Head of caudate nucleus (tissue), 42 donors: ENCODE measurements at regions not wholly inside any gene's neighbourhood (a gene's known extent, or its start where the extent isn't known, plus 50 kb on each side); places are given as distances from the start of the nearest gene placed in this dataset.
"Not testable (repeated sequence)": the region's sequence is repeated elsewhere in the genome, so short reads cannot be mapped to it uniquely, and the experiment has no call there.

Experiments used
- DNase-seq, 42 donors: peaks; one replicate each; pipeline versions ENCODE4 v3.0.0 to v3.0.0-alpha.2; 2020 to 2021; ENCODE audit warnings: mixed read lengths in 7 of 42
- intact Hi-C: fragments of 100-400 bp; cut with DNase I; formaldehyde crosslinking; loops from one replicate; pipeline ENCODE4 v1.15.0; 2022

GRCh38 chrX:56343219-56343618 is 111.1 kb downstream of the KLF8 start:
- intact Hi-C loops: no loop called here
- DNase-seq: no peak

DNA sequence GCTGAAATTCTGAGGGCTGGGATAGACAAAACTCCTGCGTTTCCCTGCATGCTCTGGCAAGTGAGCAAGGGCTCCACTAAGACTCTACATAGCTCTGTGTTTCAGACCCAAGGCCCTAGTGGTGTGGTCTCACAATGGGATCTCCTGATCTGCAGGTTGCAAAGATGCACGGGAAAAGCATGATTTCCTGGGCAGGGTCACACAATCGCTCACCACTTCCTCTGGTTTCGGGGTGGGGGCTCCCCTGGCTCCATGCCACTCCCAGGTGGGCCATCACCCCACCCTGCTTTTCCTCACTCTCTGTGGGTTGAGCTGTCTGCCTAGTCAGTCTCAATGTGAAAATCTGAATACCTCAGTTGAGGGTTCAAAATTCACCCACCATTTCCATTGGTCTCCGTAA is 111.5 kb downstream of the KLF8 start:
- no peak for DNase-seq
- intact Hi-C loops: no loop called here

DNA sequence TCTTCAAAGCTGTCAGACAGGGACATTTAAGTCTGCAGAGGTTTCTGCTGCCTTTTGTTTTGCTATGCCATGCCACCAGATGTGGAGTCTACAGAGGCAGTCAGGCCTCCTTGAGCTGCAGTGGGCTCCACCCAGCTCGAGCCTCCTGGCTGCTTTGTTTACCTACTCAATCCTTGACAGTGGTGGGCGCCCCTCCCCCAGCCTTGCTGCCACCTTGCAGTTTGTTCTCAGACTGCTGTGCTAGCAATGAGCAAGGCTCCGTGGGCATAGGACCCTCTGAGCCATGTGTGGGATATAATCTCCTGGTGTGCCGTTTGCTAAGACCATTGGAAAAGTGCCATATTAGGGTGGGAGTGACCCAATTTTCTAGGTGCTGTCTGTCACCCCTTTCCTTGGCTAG is 126.0 kb downstream of the KLF8 start:
- intact Hi-C loops, DNase-seq: not testable (repeated sequence)

GRCh38 chrX:56365171-56365570 is 133.0 kb downstream of the KLF8 start:
- DNase-seq, intact Hi-C loops: not testable (repeated sequence)

DNA sequence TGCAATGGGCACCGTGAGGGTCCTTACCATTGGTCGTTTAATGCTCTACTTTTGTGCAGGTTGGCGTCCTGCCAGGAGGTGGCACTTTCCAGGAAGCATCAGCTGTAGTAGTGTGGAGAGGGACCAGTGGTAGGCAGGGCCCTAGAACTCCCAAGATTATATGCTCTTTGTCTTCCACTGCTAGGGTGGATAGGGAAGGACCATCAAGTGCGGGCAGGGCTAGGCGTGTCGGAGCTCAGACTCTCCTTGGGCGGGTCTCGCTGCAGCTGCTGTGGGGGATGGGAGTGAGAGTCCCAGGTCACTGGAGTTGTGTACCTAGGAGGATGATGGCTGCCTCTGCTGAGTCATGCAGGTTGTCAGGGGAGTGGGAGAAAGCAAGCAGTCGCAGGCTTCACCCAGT is 134.7 kb downstream of the KLF8 start:
- no peak for DNase-seq

GRCh38 chrX:56368962-56369361 is 136.8 kb downstream of the KLF8 start:
- intact Hi-C loops: no loop called here
- no peak for DNase-seq

More for the DNA sequence above, 134.7 kb downstream of the KLF8 start:
- intact Hi-C loops: no loop called here

DNA sequence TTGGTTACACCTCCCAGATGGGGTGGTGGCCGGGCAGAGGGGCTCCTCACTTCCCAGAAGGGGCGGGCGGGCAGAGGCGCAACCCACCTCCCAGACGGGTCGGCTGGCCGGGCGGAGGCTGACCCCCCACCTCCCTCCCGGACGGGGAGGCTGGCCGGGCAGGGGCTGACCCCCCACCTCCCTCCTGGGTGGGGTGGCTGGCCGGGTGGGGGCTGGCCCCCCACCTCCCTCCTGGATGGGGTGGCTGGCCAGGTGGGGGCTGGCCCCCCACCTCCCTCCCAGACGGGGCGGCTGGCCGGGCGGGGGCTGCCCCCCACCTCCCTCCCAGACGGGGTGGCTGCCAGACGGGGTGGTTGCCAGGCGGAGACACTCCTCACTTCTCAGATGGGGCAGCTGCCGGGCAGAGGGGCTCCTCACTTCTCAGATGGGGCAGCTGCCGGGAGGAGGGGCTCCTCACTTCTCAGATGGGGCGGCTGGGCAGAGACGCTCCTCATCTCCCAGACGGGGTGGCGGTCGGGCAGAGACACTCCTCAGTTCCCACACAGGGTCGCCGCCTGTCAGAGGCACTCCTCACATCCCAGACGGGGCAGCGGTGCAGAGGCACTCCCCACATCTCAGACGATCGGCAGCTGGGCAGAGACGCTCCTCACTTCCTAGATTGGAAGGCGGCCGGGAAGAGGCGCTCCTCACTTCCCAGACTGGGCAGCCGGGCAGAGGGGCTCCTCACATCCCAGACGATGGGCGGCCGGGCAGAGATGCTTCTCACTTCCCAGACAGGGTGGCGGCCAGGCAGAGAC is 148.0 kb downstream of the KLF8 start:
- intact Hi-C loops, DNase-seq: not testable (repeated sequence)

- DNase-seq: no peak
- intact Hi-C loops: no loop called here
These were observed 150.1 kb downstream of the KLF8 start for GRCh38 chrX:56382278-56382677.

DNA sequence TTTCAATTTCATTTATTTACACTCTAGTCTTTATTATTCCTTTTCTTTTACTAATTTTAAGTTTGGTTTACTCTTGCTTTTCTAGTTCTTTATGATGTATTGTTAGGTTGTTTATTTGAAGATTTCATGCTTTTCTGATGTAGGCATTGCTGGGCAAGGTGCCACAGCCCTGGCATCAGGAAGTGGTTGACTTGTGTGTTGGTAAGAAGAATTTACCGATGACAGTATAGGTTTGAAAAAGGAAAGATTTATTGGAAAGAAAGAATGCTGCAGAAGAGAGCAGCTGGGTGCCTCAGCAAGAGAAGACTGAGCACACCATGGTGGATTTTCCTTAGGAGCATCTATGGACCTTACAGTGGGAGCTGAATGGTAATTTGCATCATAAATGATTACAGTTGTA is 153.2 kb downstream of the KLF8 start:
- intact Hi-C loops: no loop called here
- no peak for DNase-seq

GRCh38 chrX:56385960-56386359 is 153.8 kb downstream of the KLF8 start:
- intact Hi-C loops: no loop called here
- no peak for DNase-seq

GRCh38 chrX:56397636-56398035 is 165.5 kb downstream of the KLF8 start:
- intact Hi-C loops: no loop called here

DNA sequence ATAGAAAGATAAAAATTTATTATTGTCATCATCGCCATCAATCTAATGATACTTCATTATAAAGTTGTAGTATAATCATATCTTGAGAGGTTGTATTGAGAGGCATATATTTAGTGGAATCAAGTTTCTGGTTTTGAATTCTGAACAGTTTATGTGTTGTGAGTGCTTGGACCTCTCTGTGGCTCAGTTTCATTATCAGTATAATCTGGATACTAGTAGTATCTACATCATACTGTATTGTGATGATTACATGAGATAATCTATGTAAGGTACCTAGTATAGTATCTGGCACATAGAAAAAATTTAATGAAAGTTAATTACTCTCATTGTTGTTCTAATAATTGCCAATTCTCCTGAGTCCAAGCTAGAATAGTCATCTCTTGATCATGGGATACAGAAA is 161.2 kb upstream of the UBQLN2 start:
- intact Hi-C loops: no loop called here
- DNase-seq: no peak

More at GRCh38 chrX:56397636-56398035, 165.5 kb downstream of the KLF8 start:
- DNase-seq: no peak

- DNase-seq: no peak
- intact Hi-C loops: no loop called here
These were observed 133.8 kb upstream of the UBQLN2 start for GRCh38 chrX:56429581-56429980.

- intact Hi-C loops, DNase-seq: not testable (repeated sequence)
These were observed 111.4 kb upstream of the UBQLN2 start for GRCh38 chrX:56451981-56452380.

DNA sequence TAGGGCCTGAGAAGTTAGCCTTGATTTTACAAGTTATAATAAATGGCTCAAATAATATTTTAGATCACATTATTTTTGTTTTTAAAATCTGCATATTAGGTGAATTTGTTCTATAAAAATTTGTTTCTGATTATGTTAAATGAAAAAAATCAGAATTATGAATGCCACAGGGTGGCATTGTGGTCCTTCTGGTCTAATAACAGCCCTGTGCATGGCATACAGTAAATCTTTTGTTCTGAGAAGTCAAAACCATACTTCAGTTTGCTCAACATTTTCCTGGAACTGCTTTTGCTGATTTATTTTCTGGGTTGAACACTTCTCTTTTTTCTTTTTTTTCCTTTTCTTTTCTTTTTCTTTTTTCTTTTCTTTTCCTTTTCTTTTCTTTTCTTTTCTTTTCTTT is 101.0 kb upstream of the UBQLN2 start:
- peak in 1 of 42 donors; percentile 21 for DNase-seq
- intact Hi-C loops: no loop called here

DNA sequence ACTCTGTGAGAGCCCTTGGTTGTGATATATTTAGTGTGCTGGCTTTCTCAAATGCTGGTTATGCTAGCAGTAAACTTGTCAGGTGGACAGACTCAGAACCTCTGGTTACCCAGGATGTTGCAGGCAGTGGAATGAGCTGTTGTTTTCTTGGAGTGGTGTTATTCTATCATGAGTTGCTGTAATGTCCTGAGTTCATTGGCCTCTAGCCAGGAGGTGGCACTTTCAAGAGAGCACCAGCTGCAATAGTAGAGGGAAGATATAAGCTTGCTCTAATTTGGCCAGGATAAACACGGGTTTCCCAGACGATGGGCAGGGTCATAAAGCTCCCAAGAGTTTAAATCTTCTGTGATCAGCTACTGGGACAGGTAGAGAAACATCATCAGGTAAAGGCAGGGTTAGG is 95.0 kb upstream of the UBQLN2 start:
- DNase-seq: no peak
- intact Hi-C loops: no loop called here

GRCh38 chrX:56494923-56495322 is 68.5 kb upstream of the UBQLN2 start:
- intact Hi-C loops, DNase-seq: not testable (repeated sequence)

- intact Hi-C loops: no loop called here
- no peak for DNase-seq
These were observed 64.7 kb upstream of the UBQLN2 start for GRCh38 chrX:56498756-56499155.

GRCh38 chrX:56499372-56499771 is 64.1 kb upstream of the UBQLN2 start:
- intact Hi-C loops: no loop called here
- DNase-seq: no peak

DNA sequence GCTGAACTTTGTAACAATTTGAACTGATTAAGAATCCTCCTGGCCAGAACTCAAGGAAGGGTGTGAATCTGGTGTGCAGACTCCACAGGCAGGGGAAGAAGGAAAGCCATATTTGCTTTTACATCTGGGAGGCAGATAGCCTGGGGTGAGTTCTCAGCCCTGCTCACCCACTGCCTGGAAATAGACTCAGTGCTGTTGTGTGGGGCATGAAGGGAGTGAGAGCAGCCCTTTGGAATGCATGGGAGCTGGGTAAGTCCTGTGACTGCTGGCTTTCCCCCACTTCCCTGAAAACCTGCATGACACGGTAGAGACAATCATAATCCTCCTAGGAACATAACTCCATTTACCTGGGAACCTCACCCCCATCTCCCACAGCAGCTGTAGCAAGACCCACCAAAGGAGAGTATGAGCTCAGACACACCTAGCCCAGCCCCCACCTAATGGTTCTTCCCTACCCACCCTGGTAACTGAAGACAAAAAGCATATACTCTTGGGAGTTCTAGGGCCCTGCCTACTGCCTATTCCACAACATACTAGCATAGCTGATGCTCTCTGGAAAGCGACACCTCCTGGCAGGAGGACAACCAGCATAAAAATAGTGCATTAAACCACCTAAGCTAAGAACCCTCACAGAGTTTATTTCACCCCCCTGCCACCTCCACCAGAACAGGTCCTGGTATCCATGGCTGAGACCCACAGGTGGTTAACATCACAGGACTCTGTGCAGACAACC is 59.3 kb upstream of the UBQLN2 start:
- DNase-seq: no peak
- intact Hi-C loops: no loop called here

- no peak for DNase-seq
- intact Hi-C loops: no loop called here
These were observed 57.6 kb upstream of the UBQLN2 start for GRCh38 chrX:56505866-56506265.
